ENCODE measurements at regions not wholly inside any gene's neighbourhood (a gene's known extent, or its start where the extent isn't known, plus 50 kb on each side); places are given as distances from the start of the nearest gene placed in this dataset.

GRCh38 chr2:223235986-223236385 is 184.0 kb downstream of the KCNE4 start:
- no peak for DNase-seq (ENCODE audit: low spot score)
- in situ Hi-C loops (cut with MboI; ENCODE audit: low sequenced_read_pairs, unreplicated experiment), result no loop called here
- no peak for TF ChIP-seq CTCF (IDR thresholded peaks at IDR 0.05; ENCODE audit: borderline replicate concordance, control extremely low read depth, extremely low read depth, insufficient read depth, missing control alignments)

- no peak for DNase-seq (ENCODE audit: low spot score)
- in situ Hi-C loops (cut with MboI; ENCODE audit: low sequenced_read_pairs, unreplicated experiment), result no loop called here
- TF ChIP-seq CTCF (IDR thresholded peaks at IDR 0.05; ENCODE audit: borderline replicate concordance, control extremely low read depth, extremely low read depth, insufficient read depth, missing control alignments), result no peak
Measured at GRCh38 chr2:223238301-223238700, 186.3 kb downstream of the KCNE4 start.

- no peak for DNase-seq (ENCODE audit: low spot score)
- in situ Hi-C loops (cut with MboI; ENCODE audit: low sequenced_read_pairs, unreplicated experiment), result no loop called here
- no peak for TF ChIP-seq CTCF (IDR thresholded peaks at IDR 0.05; ENCODE audit: borderline replicate concordance, control extremely low read depth, extremely low read depth, insufficient read depth, missing control alignments)
Measured at GRCh38 chr2:223243233-223243632, 191.2 kb downstream of the KCNE4 start.

GRCh38 chr2:223247136-223247535 is 195.1 kb downstream of the KCNE4 start:
- in situ Hi-C loops (cut with MboI; ENCODE audit: low sequenced_read_pairs, unreplicated experiment), result no loop called here
- no peak for DNase-seq (ENCODE audit: low spot score)
- TF ChIP-seq CTCF (IDR thresholded peaks at IDR 0.05; ENCODE audit: borderline replicate concordance, control extremely low read depth, extremely low read depth, insufficient read depth, missing control alignments), result no peak

GRCh38 chr2:223251656-223252229 is 199.8 kb downstream of the KCNE4 start:
- in situ Hi-C loops (cut with MboI; ENCODE audit: low sequenced_read_pairs, unreplicated experiment), result no loop called here
- no peak for DNase-seq (ENCODE audit: low spot score)
- no peak for TF ChIP-seq CTCF (IDR thresholded peaks at IDR 0.05; ENCODE audit: borderline replicate concordance, control extremely low read depth, extremely low read depth, insufficient read depth, missing control alignments)

- no peak for DNase-seq (ENCODE audit: low spot score)
- no peak for TF ChIP-seq CTCF (IDR thresholded peaks at IDR 0.05; ENCODE audit: borderline replicate concordance, control extremely low read depth, extremely low read depth, insufficient read depth, missing control alignments)
- in situ Hi-C loops (cut with MboI; ENCODE audit: low sequenced_read_pairs, unreplicated experiment), result no loop called here
Measured at GRCh38 chr2:223260681-223261080, 208.7 kb downstream of the KCNE4 start.

Measured in GM13976 (cell line).